ENCODE measurements at regions not wholly inside any gene's neighbourhood (a gene's known extent, or its start where the extent isn't known, plus 50 kb on each side); places are given as distances from the start of the nearest gene placed in this dataset.
"Not testable (repeated sequence)": the region's sequence is repeated elsewhere in the genome, so short reads cannot be mapped to it uniquely, and the experiment has no call there.

GRCh38 chr5:166910995-166911394 lies 1380.5 kb upstream of the WWC1 start:
- Histone ChIP-seq H3K4me3 (ENCODE audit: low read length in 3 of 3) (no peak overlapping the region), H3K27ac (ENCODE audit: low read depth, low read length) (no peak overlapping the region), H3K9ac (ENCODE audit: low read depth in 1 of 3, low read length in 3 of 3) (no peak overlapping the region), H3K27me3 (ENCODE audit: control insufficient read depth in 3 of 3, insufficient read depth in 3 of 3, low read length in 3 of 3) (no peaks in the 10 kb centered on the region), H3K36me3 (ENCODE audit: control insufficient read depth in 3 of 3, insufficient read depth in 3 of 3, low read length in 3 of 3) (no peaks in the 10 kb centered on the region), H3K4me1 (ENCODE audit: control insufficient read depth in 3 of 3, insufficient read depth in 3 of 3, low read length in 3 of 3) (no peaks in the 10 kb centered on the region), H3K9me3 (ENCODE audit: control insufficient read depth in 3 of 3, low read length in 3 of 3) (no peaks in the 10 kb centered on the region)

GRCh38 chr5:166916021-166916420 lies 1375.4 kb upstream of the WWC1 start:
- H3K36me3 ChIP-seq (ENCODE audit: control insufficient read depth in 3 of 3, insufficient read depth in 3 of 3, low read length in 3 of 3), result no peaks in the 10 kb centered on the region
- no peaks in the 10 kb centered on the region for H3K4me1 ChIP-seq (ENCODE audit: control insufficient read depth in 3 of 3, insufficient read depth in 3 of 3, low read length in 3 of 3)
- H3K9ac ChIP-seq (ENCODE audit: low read depth in 1 of 3, low read length in 3 of 3), result no peak overlapping the region
- no peaks in the 10 kb centered on the region for H3K9me3 ChIP-seq (ENCODE audit: control insufficient read depth in 3 of 3, low read length in 3 of 3)
- no peak overlapping the region for H3K27ac ChIP-seq (ENCODE audit: low read depth, low read length)
- no peak overlapping the region for H3K4me3 ChIP-seq (ENCODE audit: low read length in 3 of 3)
- no peaks in the 10 kb centered on the region for H3K27me3 ChIP-seq (ENCODE audit: control insufficient read depth in 3 of 3, insufficient read depth in 3 of 3, low read length in 3 of 3)

GRCh38 chr5:166926138-166926537 lies 1365.3 kb upstream of the WWC1 start:
- Histone ChIP-seq H3K27ac (ENCODE audit: low read depth, low read length) (no peak overlapping the region), H3K4me1 (ENCODE audit: control insufficient read depth in 3 of 3, insufficient read depth in 3 of 3, low read length in 3 of 3) (no peaks in the 10 kb centered on the region), H3K4me3 (ENCODE audit: low read length in 3 of 3) (no peak overlapping the region), H3K9ac (ENCODE audit: low read depth in 1 of 3, low read length in 3 of 3) (no peak overlapping the region), H3K27me3 (ENCODE audit: control insufficient read depth in 3 of 3, insufficient read depth in 3 of 3, low read length in 3 of 3) (no peaks in the 10 kb centered on the region), H3K9me3 (ENCODE audit: control insufficient read depth in 3 of 3, low read length in 3 of 3) (no peaks in the 10 kb centered on the region), H3K36me3 (ENCODE audit: control insufficient read depth in 3 of 3, insufficient read depth in 3 of 3, low read length in 3 of 3) (no peaks in the 10 kb centered on the region)

GRCh38 chr5:166926806-166927475 lies 1364.5 kb upstream of the WWC1 start:
- H3K27ac ChIP-seq (ENCODE audit: low read depth, low read length); H3K27me3 ChIP-seq (ENCODE audit: control insufficient read depth in 3 of 3, insufficient read depth in 3 of 3, low read length in 3 of 3); H3K9me3 ChIP-seq (ENCODE audit: control insufficient read depth in 3 of 3, low read length in 3 of 3); H3K36me3 ChIP-seq (ENCODE audit: control insufficient read depth in 3 of 3, insufficient read depth in 3 of 3, low read length in 3 of 3); H3K4me3 ChIP-seq (ENCODE audit: low read length in 3 of 3); H3K9ac ChIP-seq (ENCODE audit: low read depth in 1 of 3, low read length in 3 of 3); H3K4me1 ChIP-seq (ENCODE audit: control insufficient read depth in 3 of 3, insufficient read depth in 3 of 3, low read length in 3 of 3): not testable (repeated sequence)

- Histone ChIP-seq H3K27me3 (ENCODE audit: control insufficient read depth in 3 of 3, insufficient read depth in 3 of 3, low read length in 3 of 3) (no peaks in the 10 kb centered on the region), H3K27ac (ENCODE audit: low read depth, low read length) (no peak overlapping the region), H3K9ac (ENCODE audit: low read depth in 1 of 3, low read length in 3 of 3) (no peak overlapping the region), H3K36me3 (ENCODE audit: control insufficient read depth in 3 of 3, insufficient read depth in 3 of 3, low read length in 3 of 3) (no peaks in the 10 kb centered on the region), H3K4me1 (ENCODE audit: control insufficient read depth in 3 of 3, insufficient read depth in 3 of 3, low read length in 3 of 3) (no peaks in the 10 kb centered on the region), H3K4me3 (ENCODE audit: low read length in 3 of 3) (no peak overlapping the region), H3K9me3 (ENCODE audit: control insufficient read depth in 3 of 3, low read length in 3 of 3) (no peaks in the 10 kb centered on the region)
These were observed 1355.1 kb upstream of the WWC1 start for GRCh38 chr5:166936351-166936750.

- Histone ChIP-seq H3K4me3 (ENCODE audit: low read length in 3 of 3) (no peak overlapping the region), H3K36me3 (ENCODE audit: control insufficient read depth in 3 of 3, insufficient read depth in 3 of 3, low read length in 3 of 3) (no peaks in the 10 kb centered on the region), H3K9me3 (ENCODE audit: control insufficient read depth in 3 of 3, low read length in 3 of 3) (peaks cover 0 to 5% (median 3%) of the 10 kb centered on the region in 3 donors), H3K27me3 (ENCODE audit: control insufficient read depth in 3 of 3, insufficient read depth in 3 of 3, low read length in 3 of 3) (no peaks in the 10 kb centered on the region), H3K4me1 (ENCODE audit: control insufficient read depth in 3 of 3, insufficient read depth in 3 of 3, low read length in 3 of 3) (no peaks in the 10 kb centered on the region), H3K27ac (ENCODE audit: low read depth, low read length) (no peak overlapping the region), H3K9ac (ENCODE audit: low read depth in 1 of 3, low read length in 3 of 3) (no peak overlapping the region)
These were observed 1353.4 kb upstream of the WWC1 start for GRCh38 chr5:166938071-166938470.

GRCh38 chr5:166942948-166943347 lies 1348.5 kb upstream of the WWC1 start:
- no peak overlapping the region for H3K9ac ChIP-seq (ENCODE audit: low read depth in 1 of 3, low read length in 3 of 3)
- no peak overlapping the region for H3K27ac ChIP-seq (ENCODE audit: low read depth, low read length)
- no peaks in the 10 kb centered on the region for H3K36me3 ChIP-seq (ENCODE audit: control insufficient read depth in 3 of 3, insufficient read depth in 3 of 3, low read length in 3 of 3)
- H3K27me3 ChIP-seq (ENCODE audit: control insufficient read depth in 3 of 3, insufficient read depth in 3 of 3, low read length in 3 of 3), result no peaks in the 10 kb centered on the region
- no peaks in the 10 kb centered on the region for H3K4me1 ChIP-seq (ENCODE audit: control insufficient read depth in 3 of 3, insufficient read depth in 3 of 3, low read length in 3 of 3)
- no peak overlapping the region for H3K4me3 ChIP-seq (ENCODE audit: low read length in 3 of 3)
- peaks cover 3 to 5% (median 3%) of the 10 kb centered on the region in 3 donors for H3K9me3 ChIP-seq (ENCODE audit: control insufficient read depth in 3 of 3, low read length in 3 of 3)

GRCh38 chr5:166947045-166947444 lies 1344.4 kb upstream of the WWC1 start:
- no peaks in the 10 kb centered on the region for H3K4me1 ChIP-seq (ENCODE audit: control insufficient read depth in 3 of 3, insufficient read depth in 3 of 3, low read length in 3 of 3)
- peaks cover 3 to 5% (median 3%) of the 10 kb centered on the region in 3 donors for H3K9me3 ChIP-seq (ENCODE audit: control insufficient read depth in 3 of 3, low read length in 3 of 3)
- no peaks in the 10 kb centered on the region for H3K27me3 ChIP-seq (ENCODE audit: control insufficient read depth in 3 of 3, insufficient read depth in 3 of 3, low read length in 3 of 3)
- H3K36me3 ChIP-seq (ENCODE audit: control insufficient read depth in 3 of 3, insufficient read depth in 3 of 3, low read length in 3 of 3), result no peaks in the 10 kb centered on the region
- no peak overlapping the region for H3K27ac ChIP-seq (ENCODE audit: low read depth, low read length)
- no peak overlapping the region for H3K4me3 ChIP-seq (ENCODE audit: low read length in 3 of 3)
- no peak overlapping the region for H3K9ac ChIP-seq (ENCODE audit: low read depth in 1 of 3, low read length in 3 of 3)

- no peak overlapping the region for H3K27ac ChIP-seq (ENCODE audit: low read depth, low read length)
- H3K4me3 ChIP-seq (ENCODE audit: low read length in 3 of 3), result no peak overlapping the region
- no peaks in the 10 kb centered on the region for H3K27me3 ChIP-seq (ENCODE audit: control insufficient read depth in 3 of 3, insufficient read depth in 3 of 3, low read length in 3 of 3)
- no peaks in the 10 kb centered on the region for H3K36me3 ChIP-seq (ENCODE audit: control insufficient read depth in 3 of 3, insufficient read depth in 3 of 3, low read length in 3 of 3)
- H3K9me3 ChIP-seq (ENCODE audit: control insufficient read depth in 3 of 3, low read length in 3 of 3), result peaks cover 0 to 3% (median 0%) of the 10 kb centered on the region in 3 donors
- H3K4me1 ChIP-seq (ENCODE audit: control insufficient read depth in 3 of 3, insufficient read depth in 3 of 3, low read length in 3 of 3), result no peaks in the 10 kb centered on the region
- H3K9ac ChIP-seq (ENCODE audit: low read depth in 1 of 3, low read length in 3 of 3), result no peak overlapping the region
These were observed 1342.8 kb upstream of the WWC1 start for GRCh38 chr5:166948679-166949078.

- Histone ChIP-seq H3K9me3 (ENCODE audit: control insufficient read depth in 3 of 3, low read length in 3 of 3) (peaks cover 0 to 2% (median 2%) of the 10 kb centered on the region in 3 donors), H3K9ac (ENCODE audit: low read depth in 1 of 3, low read length in 3 of 3) (no peak overlapping the region), H3K4me1 (ENCODE audit: control insufficient read depth in 3 of 3, insufficient read depth in 3 of 3, low read length in 3 of 3) (no peaks in the 10 kb centered on the region), H3K4me3 (ENCODE audit: low read length in 3 of 3) (no peak overlapping the region), H3K36me3 (ENCODE audit: control insufficient read depth in 3 of 3, insufficient read depth in 3 of 3, low read length in 3 of 3) (no peaks in the 10 kb centered on the region), H3K27me3 (ENCODE audit: control insufficient read depth in 3 of 3, insufficient read depth in 3 of 3, low read length in 3 of 3) (no peaks in the 10 kb centered on the region), H3K27ac (ENCODE audit: low read depth, low read length) (no peak overlapping the region)
These were observed 1339.4 kb upstream of the WWC1 start for GRCh38 chr5:166952048-166952447.

Data from skeletal muscle tissue (tissue), 3 donors.